Medulla oblongata (tissue), 1 donor: ENCODE measurements at regions not wholly inside any gene's neighbourhood (a gene's known extent, or its start where the extent isn't known, plus 50 kb on each side); places are given as distances from the start of the nearest gene placed in this dataset.
"Not testable (repeated sequence)": the region's sequence is repeated elsewhere in the genome, so short reads cannot be mapped to it uniquely, and the experiment has no call there.

Source experiments
- DNase-seq: peaks from one replicate; pipeline ENCODE4 v3.0.0-alpha.2; 2015; ENCODE audit errors: extremely low spot score

DNA sequence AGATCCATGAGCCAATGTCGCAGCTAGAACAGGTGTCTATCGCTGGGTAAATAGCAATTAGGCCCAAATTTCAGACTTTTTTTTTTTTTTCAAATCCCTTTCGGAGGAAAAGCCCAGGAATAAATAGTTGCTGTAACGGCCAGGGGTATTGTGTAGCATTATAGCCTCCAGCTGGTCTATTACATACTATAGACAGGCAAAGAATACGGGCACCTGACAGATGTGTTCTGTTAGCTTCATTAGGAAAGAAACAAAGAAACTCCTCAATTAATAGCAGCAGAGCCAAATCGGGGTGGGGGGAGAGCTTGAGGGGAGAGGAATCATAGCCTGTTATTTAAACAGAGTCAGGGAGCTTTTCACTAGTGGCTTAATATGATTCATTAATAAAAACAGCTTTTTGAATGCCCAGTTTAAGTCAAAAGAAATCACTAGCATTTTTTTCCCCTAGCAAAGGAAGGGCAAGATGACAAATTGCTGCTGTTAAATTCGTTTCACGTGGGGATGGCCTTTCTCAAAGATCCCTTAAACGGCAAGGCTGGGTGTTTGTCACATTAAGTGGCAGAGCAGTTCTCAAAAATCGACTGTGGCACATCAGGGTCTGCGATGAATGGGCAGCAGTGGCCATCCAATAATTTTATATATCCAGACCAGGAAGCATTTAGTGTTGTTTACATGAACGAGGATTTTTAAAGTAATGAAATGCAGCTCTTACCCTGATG, 139.4 kb downstream of the ID4 start:
- DNase-seq = peak; percentile 9

DNA sequence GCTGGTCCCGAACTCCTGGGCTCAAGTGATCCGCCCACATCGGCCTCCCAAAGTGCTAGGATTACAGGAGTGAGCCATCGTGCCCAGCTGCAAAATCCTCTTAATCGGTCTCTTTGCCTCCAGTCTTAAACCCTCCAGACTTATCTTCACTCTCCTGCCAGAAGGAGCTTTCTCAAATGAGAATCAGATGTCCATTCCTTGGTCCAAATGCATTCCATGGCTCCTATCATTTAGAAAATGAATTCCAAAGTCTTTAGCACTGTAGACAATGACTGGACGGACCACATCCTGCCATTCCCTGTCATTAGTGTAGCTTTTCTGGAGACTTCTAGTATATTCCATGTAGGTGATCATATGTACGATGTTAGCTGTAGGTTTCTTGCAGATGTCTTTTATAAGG, 141.9 kb downstream of the ID4 start:
- no peak for DNase-seq

DNA sequence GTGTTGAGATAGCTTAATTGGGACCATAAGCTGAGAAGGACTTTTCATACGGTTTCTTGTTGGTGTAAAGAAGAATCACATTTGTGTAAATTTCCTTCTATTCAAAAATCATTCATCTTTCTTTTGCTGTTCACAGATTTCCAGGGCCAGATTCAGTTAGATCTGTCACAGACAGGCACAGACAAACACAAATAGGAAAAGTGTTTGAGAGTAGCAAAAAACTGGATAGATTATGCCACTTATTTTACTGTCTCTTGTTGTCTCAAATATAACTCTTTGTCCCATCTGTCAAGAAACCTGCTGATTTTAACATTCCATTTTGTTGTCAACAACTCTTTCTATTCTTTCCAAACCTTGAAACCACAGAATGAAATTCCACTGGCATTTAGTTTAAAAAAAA, 142.8 kb downstream of the ID4 start:
- DNase-seq = no peak

DNA sequence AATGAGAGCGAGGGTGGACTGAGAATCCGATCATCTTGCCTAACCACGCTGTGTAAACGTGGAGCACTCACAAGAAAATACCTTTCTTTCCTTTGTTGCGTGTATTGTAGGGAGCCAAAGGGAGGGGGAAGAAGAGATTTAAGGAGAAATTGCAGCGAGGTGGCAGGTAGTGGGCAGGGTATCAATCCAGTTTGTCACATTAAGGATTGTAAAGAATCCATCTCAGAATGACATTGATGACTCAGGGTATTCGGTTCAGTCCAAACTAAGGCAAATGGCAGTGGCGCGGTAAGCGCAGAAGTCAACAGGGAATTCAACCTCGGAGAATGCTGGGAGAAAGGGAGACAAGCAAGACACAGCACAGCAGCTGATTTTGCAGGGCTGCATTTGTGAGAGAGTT, 146.2 kb downstream of the ID4 start:
- DNase-seq = no peak

DNA sequence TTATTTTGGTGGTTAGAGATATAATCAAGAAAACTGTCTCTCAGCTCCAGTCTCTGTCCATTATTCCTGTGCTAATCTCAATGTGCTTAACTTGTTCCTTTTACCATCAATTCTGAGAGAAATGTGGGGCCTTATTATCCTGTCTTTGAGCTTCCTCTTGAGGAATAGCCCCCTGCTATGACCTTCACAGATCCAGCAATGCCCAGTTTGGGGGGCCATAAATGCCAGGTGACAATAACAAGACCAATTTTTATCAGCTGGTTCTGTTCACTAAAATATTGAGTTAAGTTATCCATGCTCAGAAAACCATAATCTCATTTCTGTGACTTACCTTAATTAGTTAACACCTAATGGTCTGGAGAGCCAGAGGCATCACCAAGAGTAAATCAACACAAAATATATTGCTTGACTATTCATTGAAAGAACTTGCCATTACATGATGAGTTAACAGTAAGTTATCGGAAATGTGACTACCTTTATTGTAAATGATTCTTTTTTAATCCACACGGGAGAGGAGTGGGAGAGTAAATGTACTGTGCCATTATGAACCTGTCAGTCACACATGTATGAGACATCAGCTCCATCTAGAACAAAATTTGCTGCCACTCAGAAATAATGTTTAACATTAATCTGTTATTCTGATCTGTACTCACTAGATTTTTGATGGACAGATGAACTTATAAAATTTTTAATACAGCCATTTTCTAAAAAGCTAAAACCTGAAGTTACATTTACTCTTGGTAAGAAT, 149.7 kb downstream of the ID4 start:
- DNase-seq = no peak

DNA sequence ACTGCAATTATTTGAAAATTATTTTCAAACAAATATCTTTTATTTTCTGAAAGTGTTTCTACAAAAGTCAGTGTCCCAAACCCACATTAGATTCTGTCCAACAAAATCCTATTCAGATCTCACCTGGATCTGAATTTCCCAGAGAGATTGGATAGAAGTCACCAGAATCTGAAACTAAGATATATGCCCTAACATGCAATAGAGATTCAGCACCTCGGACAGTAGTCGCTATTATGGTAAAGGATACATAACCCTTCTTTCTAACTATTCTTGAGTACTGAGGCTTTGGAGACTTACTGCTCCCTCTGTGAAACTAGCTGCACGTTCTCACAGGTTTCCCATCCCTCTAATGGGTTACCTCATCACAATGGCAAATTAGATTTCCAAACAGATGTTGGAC, 151.4 kb downstream of the ID4 start:
- no peak for DNase-seq

DNA sequence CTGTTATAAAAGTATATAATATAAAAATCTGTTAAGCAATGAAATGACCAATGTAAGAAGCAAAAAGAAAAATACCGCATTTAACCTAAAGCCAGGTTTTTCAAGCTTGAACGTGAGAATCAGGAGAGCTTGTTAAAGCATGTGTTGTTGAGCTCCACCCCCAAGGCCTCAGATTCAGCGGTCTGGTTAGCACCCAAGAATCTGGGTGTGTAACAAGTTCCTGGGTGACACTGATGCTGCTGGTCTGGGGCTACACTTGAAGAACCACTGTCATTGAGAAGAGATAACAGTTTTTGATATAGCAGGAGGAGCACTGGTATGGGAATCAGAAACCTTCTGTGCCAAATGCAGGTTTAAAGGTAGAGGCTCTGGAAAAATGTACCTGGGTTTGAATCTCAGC, 154.0 kb downstream of the ID4 start:
- DNase-seq = no peak

DNA sequence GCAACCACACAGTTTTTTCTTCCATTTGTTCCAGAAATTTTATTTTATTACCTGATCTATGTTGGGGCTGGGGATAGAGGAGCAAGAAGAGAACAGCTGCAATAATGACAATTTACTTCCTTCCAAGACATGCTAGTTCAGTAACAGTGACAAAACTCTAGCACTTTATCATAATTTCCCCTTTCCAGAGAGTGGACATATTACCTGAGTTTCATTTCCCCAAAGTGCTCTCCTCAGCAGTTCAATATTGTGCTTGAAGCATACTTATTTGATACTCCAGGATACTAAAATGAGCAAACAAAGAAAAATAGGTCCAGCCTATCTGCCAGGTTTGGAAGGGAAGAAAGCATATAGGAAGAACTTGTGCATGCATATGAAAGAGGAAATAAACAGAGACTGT, 157.7 kb downstream of the ID4 start:
- no peak for DNase-seq

DNA sequence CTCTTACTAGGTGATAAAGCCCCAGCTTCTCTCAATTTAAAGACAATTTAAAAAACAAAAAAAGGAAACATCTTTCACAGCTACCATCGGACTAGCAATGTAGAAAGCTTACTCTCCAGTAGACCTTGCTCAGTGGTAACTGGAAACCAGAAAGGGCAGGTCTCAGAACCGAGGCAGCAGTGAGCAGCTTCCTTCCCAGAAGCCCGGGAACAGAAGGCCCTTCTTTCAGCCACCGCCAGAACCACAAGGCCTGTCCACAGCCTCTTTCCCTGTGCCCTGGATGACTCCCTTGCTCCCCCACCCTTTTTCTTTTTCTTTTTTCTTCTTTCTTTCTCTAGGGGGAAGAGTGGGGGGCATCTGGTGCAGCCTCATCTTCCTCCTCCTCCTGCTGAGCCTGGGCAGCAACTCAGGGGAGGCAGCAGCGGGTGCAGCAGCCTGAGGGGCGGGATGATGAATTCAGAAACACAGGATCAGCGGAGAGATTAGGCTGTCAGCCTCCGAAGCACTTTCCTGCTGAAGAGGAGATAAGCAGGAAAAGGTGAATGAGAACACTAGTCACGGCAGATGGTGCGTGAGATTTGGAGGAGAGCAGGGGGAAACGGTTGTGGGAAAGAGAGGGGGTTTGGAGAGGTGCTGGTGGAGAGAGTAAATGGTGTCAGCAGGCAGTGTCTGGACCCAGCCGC, 158.5 kb downstream of the ID4 start:
- no peak for DNase-seq

DNA sequence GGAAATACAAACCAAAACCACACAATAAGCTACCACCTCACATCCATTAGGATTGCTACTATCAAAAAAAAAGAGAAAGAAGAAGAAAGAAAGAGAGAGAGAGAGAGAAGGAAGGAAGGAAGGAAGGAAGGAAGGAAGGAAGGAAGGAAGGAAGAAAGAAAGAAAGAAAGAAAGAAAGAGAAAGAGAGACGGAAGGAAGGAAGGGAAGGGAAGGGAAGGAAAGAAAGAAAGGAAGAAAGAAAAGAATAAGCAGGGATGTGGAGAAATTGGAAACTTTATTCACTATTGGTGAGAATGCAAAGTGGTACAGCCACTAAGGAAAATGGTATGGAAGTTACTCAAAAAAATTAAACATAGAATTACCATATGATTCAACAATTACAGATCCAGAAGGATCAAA, 159.9 kb downstream of the ID4 start:
- DNase-seq = no peak

DNA sequence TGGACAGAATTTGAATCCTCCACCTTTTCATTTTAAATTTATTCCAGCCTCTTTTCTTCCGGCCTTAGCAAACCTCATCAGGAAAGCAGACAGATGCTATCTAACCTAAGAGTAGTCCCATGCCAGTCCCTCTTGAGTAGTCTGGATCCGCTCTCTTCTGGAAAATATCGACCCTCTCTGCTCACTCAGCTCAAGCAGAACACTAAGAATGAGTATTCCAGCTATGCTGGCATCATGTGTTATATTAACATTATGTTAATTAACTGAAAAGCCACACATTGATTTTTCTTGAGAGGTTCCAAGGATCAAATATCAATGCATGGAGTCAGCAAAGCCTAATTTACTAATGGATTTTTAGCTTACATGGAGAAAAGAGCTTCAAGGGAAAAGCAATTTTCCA, 161.4 kb downstream of the ID4 start:
- no peak for DNase-seq

DNA sequence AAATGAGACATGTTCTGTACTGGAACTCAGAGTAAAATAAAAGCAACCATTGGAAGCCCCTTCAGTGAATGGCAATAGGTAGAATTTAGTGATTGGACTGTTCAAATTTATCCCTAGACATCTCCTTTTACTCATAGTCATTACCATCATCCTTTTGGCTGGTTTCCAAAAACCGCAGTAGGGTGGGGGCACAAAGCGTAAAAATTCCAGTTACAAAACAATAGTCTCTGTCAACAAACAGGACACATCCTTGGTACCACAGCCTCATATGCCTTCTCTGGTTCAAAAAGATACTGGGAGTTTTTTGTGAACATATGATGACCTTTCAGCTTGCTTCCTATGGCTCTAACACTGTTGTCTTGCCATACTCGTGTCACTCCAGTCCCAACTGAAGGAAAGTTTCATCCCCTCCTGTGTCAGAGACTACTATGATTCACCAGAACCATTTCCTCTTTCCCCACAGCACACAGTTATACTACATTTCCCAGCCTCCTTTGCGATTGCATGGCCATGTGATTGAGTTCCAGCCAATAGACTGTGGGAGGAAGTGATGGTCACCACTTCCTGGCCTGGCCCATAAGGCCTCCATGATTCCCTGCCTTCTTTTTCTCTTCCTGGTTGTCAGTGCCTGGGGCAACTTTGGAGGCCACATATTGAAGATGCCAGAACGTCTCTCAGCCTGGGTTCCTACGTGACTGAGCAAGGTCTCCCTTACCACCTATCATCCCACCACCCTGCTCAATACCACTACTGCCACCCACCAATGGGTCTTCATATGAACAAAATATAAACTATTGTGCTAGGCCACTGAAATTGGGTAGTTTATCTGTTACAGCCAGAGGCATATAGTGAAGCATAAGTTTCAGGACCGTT, 162.4 kb downstream of the ID4 start:
- DNase-seq = no peak

DNA sequence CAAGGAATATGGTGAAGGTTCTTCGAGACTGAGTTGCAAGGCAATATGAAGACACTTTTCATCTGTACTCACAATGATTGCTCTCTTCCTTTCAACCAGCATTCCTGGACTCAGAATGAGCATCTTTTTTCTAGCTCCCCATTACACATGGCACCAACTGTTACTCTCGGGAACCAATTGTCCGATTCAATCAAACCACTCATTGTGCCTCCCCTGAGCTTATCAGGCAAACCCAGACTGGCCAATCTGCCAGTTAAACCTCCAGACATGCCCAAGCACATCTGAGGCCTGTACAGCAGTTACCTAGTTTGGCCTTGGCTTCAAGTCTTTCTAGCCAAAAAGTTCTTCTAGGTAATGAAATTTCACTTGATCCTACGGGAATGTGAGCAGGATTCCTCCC, 164.1 kb downstream of the ID4 start:
- DNase-seq = no peak

DNA sequence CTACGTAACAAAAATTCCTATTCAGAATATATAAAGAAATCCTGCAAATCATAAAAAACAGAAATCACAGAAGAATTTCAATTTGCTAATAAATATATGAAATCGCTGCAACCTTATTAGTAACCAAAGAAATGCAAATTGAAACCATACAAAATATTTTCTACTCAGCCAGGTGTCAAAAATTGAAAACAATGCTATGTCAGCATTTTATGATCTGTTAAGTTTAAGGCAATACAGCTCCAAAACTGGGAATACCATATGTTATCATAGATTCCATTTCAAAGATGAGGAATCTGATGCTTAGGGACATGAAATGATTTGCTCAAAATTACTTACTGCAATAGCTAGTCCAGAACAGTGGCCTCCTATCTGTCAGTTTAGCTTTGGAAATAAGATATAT, 168.9 kb downstream of the ID4 start:
- DNase-seq = no peak

DNA sequence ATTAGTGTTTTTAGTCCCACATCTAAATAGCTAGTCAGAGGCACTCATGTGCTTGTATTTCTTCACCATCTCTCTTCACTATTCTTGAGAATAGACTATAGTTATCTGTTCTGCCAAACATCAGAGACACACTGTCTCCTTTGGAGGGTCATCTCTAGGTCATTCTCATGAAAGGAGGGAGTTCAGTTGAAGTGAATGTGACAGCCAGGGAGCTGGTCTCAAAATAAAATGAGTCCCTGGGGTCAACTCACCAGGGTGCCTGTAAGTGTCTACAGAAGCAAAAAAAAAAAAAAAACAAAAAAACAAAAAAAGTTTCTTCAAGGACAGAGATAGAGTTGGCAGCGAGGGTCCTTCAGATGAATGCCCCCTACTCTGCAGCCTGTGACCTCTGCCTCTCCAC, 171.0 kb downstream of the ID4 start:
- DNase-seq = no peak

DNA sequence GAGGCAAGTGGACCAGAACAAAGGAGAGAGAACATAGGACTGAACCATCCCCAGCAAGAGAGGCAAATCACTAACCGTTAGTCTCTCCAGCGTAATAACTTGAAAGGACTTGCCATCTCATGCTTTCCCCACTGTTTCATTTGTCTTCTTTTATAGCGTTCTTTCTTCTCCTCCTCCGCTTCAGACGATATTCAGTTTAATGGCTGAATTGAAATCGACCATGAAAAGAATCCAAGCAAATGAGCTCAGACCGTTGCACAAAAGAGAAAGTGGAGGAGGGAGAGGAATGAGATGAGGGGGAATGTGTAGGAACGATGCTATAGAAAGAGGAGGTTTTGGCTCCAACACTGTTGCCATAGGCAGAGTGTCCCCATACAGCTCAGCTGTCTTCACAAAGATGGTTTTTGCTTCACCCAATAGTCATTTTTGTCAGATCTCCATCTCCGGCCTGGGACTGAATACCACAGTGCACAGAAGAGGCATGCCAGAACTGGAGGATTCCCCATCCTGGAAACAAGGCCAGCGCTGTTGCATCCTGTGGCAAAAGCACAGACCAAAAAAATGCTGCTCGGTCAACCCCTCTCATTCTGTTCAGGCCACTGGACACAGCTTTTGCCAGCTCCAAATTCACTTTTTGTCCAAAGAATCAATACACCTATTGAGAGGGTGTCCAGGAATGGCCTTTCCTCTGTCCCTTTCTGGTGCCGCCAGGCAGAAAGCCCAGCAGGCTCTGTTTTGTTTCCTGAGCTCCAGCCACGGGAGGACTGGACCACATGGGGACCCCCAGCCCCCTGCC, 176.1 kb downstream of the ID4 start:
- peak; percentile 62 for DNase-seq

DNA sequence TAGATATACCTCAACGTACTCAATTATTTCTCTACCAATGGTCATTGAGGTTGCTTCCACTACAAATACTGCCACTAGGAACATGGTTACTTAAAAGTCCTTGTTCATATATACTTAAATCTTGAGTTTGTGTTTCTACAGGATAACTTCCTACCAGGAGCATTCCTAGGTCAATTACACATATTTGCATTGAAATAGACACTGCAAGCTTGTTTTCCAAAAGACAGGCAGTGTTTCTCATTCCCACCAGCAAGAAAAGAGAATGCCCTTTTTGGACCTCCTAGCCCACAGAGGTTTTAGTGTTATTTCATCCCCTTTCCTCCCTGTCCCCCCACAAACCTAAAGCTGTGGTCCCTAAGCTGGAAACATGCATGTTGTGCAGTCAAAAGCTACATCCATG, 177.3 kb downstream of the ID4 start:
- DNase-seq = no peak

DNA sequence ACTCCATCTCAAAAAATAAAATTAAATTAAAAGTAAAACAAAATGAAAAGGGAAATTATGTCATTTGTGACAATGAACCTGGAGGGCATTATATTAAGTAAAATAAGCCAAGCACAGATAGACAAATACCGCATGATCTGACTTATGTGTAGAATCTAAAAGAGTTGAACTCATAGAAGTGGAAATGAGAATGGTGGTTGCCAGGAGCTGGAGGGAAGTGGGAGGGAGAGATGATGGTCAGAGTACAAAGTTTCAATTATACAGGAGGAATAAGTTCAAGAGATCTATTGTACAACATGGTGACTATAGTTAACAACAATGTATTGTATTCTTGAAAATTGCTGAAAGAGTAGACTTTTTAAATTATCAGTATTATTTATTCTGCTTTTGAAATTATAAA, 183.4 kb downstream of the ID4 start:
- DNase-seq = peak; percentile 51

DNA sequence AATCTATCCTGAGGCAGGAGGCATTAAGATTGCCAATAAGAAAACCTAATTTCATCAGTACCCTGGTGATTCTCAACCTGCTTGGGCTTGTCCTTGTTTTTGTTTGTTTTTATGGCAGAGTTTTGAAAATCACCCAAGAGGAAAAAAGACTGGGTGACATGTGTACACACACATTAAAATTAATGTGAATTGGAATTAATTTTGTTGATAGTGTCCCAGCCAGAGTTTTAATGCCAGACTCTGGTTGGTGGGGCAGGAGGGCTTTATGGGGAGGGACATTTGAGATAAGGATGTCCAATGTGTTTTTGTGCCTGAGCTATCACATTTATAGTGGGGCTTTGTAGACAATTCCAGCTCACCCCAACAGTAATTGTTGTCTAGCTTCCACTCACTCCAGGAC, 184.6 kb downstream of the ID4 start:
- DNase-seq = no peak

DNA sequence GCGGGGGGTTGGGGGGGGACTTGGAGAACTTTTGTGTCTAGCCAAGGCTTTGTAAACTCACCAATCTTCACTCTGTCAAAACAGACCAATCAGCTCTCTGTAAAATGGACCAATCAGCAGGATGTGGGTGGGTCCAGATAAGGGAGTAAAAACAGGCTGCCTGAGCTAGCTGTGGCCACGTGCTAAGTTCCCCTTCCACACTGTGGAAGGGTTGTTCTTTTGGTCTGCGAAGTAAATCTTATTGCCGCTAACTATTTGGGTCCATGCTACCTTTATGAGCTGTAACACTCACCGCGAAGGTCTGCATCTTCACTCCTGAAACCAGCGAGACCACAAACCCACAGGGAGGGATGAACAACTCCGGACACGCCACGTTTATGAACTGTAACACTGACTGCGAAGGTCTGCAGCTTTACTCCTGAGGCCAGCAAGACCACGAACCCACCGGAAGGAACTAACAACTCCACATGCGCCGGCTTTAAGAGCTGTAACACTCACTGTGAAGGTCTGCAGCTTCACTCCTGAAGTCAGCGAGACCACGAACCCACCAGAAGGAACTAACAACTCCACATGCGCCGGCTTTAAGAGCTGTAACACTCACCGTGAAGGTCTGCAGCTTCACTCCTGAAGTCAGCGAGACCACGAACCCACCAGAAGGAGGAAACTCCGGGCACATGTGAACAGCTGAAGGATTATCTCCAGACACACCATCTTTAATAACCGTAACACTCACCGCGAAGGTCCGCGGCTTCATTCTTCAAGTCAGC, 186.6 kb downstream of the ID4 start:
- DNase-seq = not testable (repeated sequence)

DNA sequence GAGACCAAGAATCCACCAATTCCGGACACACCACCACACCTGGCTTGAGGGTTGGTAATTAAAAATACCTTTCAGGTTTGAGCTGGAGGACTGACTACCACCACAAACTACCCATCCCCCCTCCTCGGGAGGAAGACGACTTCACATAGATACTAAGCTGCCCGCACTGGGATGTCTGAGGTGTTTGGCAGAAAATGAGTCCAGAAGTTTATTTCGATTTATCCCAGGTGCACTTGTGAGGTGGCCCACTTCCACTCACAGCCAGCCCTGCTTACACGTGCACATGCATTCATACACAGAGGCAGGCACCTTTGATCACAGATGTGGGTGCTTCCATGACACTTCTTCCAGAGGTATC, 187.1 kb downstream of the ID4 start:
- no peak for DNase-seq
